Upper lobe of left lung (tissue), 4 donors: ENCODE measurements at regions not wholly inside any gene's neighbourhood (a gene's known extent, or its start where the extent isn't known, plus 50 kb on each side); places are given as distances from the start of the nearest gene placed in this dataset.
"Not testable (repeated sequence)": the region's sequence is repeated elsewhere in the genome, so short reads cannot be mapped to it uniquely, and the experiment has no call there.

ENCODE experiments used
- EP300 ChIP-seq, 4 donors: sonication (generic); formaldehyde crosslinking; IDR thresholded peaks; one replicate each; pipeline ENCODE4 v1.5.1; 2017; ENCODE audit warnings: antibody characterized with exemption in 4 of 4, control low read depth in 2 of 4
- POLR2A ChIP-seq, 4 donors: fragments of 450-650 bp; IDR thresholded peaks; one replicate each; pipeline ENCODE4 v1.5.1; 2016 to 2017; ENCODE audit warnings: antibody characterized with exemption in 4 of 4, mild to moderate bottlenecking in 2 of 4
- POLR2AphosphoS5 ChIP-seq, 2 donors: sonication (generic); formaldehyde crosslinking; IDR thresholded peaks; one replicate each; pipeline ENCODE4 v1.5.1; 2017; ENCODE audit warnings: antibody characterized with exemption in 2 of 2
- TF ChIP-seq, protein P1 (sequence below), 6 experiments: fragments of 450-650 bp in 4 of 6; fragments of 200-600 bp in 2 of 6; sonication (generic) in 2 of 6; IDR thresholded peaks; one replicate each; pipeline ENCODE4 v1.5.1; 2016 to 2019; ENCODE audit warnings: antibody characterized with exemption in 6 of 6

DNA sequence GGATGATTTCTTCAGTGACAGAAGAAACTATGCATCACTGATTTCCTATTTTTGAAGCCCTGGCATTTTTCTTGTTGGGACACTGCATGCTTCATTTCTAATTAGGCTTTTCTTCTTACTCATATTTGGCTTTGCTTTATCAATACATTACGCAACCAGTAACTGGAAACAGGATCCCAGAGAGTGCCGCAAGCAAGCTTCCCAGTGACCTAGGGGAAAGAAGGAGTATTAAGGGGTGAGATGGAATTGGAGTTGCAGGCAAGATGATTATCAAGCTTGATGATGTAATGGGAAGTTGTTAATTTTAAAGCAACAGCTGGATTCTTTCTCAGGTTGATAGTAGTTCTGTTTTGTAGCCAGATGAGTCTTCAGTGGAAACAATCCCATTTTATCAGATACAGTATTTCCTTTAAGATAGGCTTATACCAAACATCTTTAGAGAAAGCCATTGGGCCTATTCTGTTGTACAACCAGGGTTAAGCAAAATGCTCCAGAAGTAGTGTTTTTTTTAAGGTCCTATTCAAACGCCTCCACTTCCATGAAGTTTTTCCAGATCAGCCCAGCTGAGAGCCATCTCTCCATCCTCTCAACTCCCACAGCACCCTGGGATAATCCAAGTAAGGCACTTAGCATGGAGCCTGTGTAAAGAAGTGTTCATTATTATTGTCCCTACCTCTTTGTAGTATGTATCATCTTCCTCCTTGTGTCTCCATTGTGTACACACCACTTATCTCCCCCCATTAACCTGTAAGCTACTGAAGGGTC, 69.5 kb upstream of the GPR89A start:
- TF ChIP-seq, protein P1, sequence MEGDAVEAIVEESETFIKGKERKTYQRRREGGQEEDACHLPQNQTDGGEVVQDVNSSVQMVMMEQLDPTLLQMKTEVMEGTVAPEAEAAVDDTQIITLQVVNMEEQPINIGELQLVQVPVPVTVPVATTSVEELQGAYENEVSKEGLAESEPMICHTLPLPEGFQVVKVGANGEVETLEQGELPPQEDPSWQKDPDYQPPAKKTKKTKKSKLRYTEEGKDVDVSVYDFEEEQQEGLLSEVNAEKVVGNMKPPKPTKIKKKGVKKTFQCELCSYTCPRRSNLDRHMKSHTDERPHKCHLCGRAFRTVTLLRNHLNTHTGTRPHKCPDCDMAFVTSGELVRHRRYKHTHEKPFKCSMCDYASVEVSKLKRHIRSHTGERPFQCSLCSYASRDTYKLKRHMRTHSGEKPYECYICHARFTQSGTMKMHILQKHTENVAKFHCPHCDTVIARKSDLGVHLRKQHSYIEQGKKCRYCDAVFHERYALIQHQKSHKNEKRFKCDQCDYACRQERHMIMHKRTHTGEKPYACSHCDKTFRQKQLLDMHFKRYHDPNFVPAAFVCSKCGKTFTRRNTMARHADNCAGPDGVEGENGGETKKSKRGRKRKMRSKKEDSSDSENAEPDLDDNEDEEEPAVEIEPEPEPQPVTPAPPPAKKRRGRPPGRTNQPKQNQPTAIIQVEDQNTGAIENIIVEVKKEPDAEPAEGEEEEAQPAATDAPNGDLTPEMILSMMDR (IDR thresholded peaks at IDR 0.05) = not testable (repeated sequence)
- TF ChIP-seq POLR2AphosphoS5, POLR2A, EP300 (IDR thresholded peaks at IDR 0.05): not testable (repeated sequence)
